ENCODE measurements at regions not wholly inside any gene's neighbourhood (a gene's known extent, or its start where the extent isn't known, plus 50 kb on each side); places are given as distances from the start of the nearest gene placed in this dataset.

DNA sequence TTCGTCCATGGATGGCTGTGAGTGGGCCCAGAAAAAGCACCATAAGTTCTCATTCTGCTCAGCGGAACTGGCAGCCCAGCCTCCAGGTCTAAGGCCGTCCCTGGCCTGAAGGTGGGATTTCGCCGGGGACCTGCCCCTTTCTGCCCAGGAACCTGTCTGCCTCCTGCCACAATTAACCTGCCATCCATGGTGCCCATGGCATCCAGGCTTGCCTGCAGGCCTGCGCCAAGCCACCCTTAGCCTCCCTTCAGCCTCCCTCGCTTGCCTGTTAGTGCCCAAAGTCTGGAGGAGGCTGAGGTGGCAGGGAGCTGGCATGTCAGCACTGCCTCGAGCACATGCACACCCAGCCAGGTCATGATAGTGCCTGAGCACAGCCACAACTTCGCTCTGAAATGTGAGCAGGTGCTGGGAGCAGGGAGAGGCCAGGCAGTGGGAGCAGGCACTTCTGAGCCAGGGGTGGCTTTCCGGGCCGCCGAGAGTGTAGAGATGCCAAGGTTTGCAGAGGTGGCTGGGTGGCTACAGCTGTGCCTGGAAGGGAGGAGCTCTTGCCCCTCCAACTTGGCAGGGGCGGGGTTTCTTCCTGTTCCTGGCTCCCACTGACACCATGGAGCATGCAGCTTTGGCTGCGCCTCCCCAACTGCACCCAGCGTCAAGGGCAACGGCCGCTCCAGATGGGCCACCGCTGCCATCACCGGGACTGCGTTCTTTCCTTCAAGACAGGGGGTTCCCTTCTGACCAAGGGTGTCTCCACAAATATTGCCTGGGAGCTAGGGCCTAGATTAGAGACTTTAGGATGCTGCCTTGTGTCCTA, 648.9 kb upstream of the VRK2 start:
- no peak overlapping the region for H3K4me3 ChIP-seq (ENCODE audit: low read depth, low read length)
- no peaks in the 10 kb centered on the region for H3K27me3 ChIP-seq (replicated peaks)
- in situ Hi-C loops (cut with HindIII; ENCODE audit: low pct_ligation_motif_present, low sequenced_read_pairs): no loop called here

DNA sequence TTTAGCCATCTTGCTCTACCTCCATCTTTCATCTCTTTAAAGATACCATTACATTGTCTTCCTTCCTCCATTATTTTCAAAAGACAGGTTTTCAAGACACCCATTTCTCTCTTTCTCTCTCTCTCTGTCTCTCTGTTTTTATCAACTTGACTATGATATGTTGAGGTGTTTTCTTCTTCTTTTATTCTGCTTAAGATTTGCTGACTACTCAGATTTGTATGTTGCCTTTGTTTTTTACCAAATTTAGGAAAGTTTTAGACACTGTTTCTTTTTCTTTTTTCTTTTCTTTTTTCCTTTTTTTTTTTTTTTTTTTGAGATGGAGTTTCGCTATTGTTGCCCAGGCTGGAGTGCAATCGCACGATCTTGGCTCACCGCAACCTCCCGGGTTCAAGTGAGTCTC, 647.5 kb upstream of the VRK2 start:
- in situ Hi-C loops (cut with HindIII; ENCODE audit: low pct_ligation_motif_present, low sequenced_read_pairs): no loop called here
- no peak for DNase-seq
- Histone ChIP-seq H3K36me3 (replicated peaks) (no peaks in the 10 kb centered on the region), H3K4me3 (ENCODE audit: low read depth, low read length) (no peak overlapping the region), H3K27ac (no peak overlapping the region), H3K27me3 (replicated peaks) (no peaks in the 10 kb centered on the region)
- TF ChIP-seq, protein P1, sequence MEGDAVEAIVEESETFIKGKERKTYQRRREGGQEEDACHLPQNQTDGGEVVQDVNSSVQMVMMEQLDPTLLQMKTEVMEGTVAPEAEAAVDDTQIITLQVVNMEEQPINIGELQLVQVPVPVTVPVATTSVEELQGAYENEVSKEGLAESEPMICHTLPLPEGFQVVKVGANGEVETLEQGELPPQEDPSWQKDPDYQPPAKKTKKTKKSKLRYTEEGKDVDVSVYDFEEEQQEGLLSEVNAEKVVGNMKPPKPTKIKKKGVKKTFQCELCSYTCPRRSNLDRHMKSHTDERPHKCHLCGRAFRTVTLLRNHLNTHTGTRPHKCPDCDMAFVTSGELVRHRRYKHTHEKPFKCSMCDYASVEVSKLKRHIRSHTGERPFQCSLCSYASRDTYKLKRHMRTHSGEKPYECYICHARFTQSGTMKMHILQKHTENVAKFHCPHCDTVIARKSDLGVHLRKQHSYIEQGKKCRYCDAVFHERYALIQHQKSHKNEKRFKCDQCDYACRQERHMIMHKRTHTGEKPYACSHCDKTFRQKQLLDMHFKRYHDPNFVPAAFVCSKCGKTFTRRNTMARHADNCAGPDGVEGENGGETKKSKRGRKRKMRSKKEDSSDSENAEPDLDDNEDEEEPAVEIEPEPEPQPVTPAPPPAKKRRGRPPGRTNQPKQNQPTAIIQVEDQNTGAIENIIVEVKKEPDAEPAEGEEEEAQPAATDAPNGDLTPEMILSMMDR (IDR thresholded peaks at IDR 0.05; ENCODE audit: low read depth, low read length, missing control alignments): no peak

More for the DNA sequence above, 648.9 kb upstream of the VRK2 start:
- no peak overlapping the region for H3K27ac ChIP-seq
- no peaks in the 10 kb centered on the region for H3K36me3 ChIP-seq (replicated peaks)
- TF ChIP-seq, protein P1 (IDR thresholded peaks at IDR 0.05; ENCODE audit: low read depth, low read length, missing control alignments): no peak
- DNase-seq: no peak

DNA sequence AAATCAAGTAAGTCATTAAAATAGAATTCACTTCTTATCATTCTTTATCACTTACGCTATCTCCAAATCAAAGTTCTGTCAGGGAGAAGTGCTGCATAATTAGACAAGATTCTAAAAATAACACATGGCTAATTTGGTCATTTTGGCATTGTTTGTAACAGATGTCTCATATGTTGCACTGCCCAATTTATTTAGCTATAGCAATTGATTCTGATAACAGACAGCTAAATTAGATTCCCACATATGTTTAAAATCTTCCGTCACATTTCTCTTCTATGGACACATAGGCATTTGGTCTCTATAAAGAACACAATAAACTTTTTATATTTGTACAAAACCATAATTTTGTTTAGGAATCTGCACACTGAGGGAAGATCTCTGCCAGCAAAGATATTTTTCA, 644.5 kb upstream of the VRK2 start:
- TF ChIP-seq, protein P1 (IDR thresholded peaks at IDR 0.05; ENCODE audit: low read depth, low read length, missing control alignments): no peak
- Histone ChIP-seq H3K36me3 (replicated peaks) (no peaks in the 10 kb centered on the region), H3K4me3 (ENCODE audit: low read depth, low read length) (no peak overlapping the region), H3K27me3 (replicated peaks) (no peaks in the 10 kb centered on the region), H3K27ac (no peak overlapping the region)
- in situ Hi-C loops (cut with HindIII; ENCODE audit: low pct_ligation_motif_present, low sequenced_read_pairs): no loop called here
- DNase-seq: no peak

DNA sequence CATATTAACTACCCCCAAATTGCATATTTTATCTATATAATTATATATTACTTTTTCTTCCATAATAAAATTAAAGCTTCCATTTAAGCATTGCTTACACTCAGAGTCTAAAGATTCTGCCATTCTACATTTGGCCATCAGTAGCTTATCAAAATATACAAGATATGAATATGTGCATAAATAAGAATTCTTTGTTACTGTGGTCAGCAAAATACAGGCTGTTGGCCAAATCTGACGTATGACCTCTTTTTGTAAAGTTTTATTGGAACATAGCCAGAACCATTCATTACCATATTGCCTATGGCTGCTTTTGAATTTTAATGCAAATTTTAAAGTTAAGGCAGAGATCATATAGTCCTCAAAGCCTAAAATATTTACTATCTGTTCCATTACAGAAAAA, 643.9 kb upstream of the VRK2 start:
- H3K27me3 ChIP-seq (replicated peaks): no peaks in the 10 kb centered on the region
- TF ChIP-seq, protein P1 (IDR thresholded peaks at IDR 0.05; ENCODE audit: low read depth, low read length, missing control alignments): no peak
- in situ Hi-C loops (cut with HindIII; ENCODE audit: low pct_ligation_motif_present, low sequenced_read_pairs): no loop called here
- H3K27ac ChIP-seq: no peak overlapping the region
- no peak for DNase-seq
- no peak overlapping the region for H3K4me3 ChIP-seq (ENCODE audit: low read depth, low read length)
- H3K36me3 ChIP-seq (replicated peaks): no peaks in the 10 kb centered on the region

DNA sequence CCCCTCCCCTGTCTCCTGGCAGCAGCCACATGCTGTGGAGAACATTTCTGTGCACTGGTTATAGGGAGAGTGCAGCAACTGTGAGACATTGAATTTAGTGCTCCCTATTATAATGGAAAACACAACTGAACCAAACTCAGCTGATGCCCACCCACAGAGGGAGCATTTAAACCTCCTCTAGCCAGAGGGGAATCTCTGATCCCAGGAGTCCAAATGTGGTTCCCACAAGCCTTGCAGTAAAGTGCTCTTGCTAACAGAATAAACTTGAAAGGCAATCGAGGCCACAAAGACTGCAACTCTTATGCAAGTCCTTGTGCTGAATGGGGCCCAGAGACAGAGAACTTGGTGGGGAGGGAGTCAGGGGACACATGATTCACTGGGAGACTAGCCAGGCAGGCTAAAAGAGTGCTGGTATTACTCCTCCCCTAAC, 638.8 kb upstream of the VRK2 start:
- TF ChIP-seq, protein P1 (IDR thresholded peaks at IDR 0.05; ENCODE audit: low read depth, low read length, missing control alignments): no peak
- no peak overlapping the region for H3K4me3 ChIP-seq (ENCODE audit: low read depth, low read length)
- in situ Hi-C loops (cut with HindIII; ENCODE audit: low pct_ligation_motif_present, low sequenced_read_pairs): no loop called here
- no peaks in the 10 kb centered on the region for H3K36me3 ChIP-seq (replicated peaks)
- no peaks in the 10 kb centered on the region for H3K27me3 ChIP-seq (replicated peaks)
- no peak overlapping the region for H3K27ac ChIP-seq
- DNase-seq: no peak

DNA sequence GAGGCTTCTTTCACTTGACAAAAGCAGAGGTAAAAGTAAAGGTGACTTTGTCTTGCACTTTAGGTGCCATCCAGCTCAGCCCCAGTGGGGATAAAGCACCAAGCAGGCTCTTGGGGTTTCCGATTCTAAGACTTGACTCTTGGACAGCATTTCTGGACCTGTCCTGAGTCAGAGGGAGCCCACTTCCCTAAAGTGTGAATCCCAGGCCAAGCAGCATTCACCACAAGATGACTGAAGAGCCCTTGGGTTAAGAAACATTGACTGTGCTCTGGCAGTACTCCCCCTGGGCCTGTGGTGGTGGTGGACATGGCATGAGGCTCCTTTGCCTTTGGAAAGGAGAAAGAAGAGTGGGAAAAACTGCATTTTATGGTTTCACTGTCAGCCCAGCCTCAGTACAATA, 638.0 kb upstream of the VRK2 start:
- TF ChIP-seq, protein P1 (IDR thresholded peaks at IDR 0.05; ENCODE audit: low read depth, low read length, missing control alignments): no peak
- Histone ChIP-seq H3K27ac (no peak overlapping the region), H3K36me3 (replicated peaks) (no peaks in the 10 kb centered on the region), H3K4me3 (ENCODE audit: low read depth, low read length) (no peak overlapping the region), H3K27me3 (replicated peaks) (no peaks in the 10 kb centered on the region)
- no peak for DNase-seq
- in situ Hi-C loops (cut with HindIII; ENCODE audit: low pct_ligation_motif_present, low sequenced_read_pairs): no loop called here
